Testis (tissue), 2 donors: ENCODE measurements at regions not wholly inside any gene's neighbourhood (a gene's known extent, or its start where the extent isn't known, plus 50 kb on each side); places are given as distances from the start of the nearest gene placed in this dataset.

Experiments
- POLR2A ChIP-seq: fragments of 450-650 bp; IDR thresholded peaks from one replicate; pipeline ENCODE4 v1.6.1; 2017; ENCODE audit warnings: antibody characterized with exemption, mild to moderate bottlenecking, moderate library complexity
- TF ChIP-seq, protein P1 (sequence below), 3 experiments: fragments of 450-650 bp in 2 of 3; fragments of 200-600 bp in 1 of 3; sonication (generic) in 1 of 3; IDR thresholded peaks; one replicate each; pipeline ENCODE4 v1.5.1; 2016 to 2019; ENCODE audit warnings: antibody characterized with exemption in 3 of 3, mild to moderate bottlenecking in 2 of 3, moderate library complexity in 1 of 3

DNA sequence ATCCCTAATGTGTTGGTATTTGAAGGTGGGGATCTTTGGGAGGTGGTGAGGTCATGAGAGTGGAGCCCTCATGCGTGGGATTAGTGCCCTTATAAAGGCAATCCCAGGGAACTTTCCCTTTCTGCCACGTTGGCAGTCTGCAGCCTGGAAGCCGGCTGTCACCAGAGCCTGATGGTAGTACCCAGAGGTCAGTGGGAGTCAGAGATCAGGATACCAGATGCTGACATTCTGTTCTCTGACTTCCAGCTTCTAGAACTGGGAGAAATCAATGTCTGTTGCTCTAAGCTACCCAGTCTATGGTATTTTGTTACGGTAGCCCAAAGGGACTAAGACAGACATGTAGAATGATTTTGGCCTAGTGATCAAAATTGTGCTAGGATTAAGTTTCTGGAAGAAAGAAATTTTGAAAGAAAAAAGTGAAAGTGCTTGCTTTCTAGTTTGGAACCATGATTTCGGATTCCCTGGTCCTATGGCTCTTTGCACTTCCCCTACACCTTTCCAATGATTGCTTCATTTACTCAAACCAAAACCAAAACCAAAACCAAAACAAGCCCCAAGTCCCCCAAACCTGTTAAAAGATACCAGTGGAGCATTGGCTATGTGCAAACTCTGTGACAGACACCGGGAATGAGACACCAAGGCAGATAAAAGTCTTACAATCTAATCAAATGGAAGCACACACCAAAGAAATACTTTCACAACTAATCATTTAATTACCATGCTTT is 173.7 kb upstream of the ZNF217 start:
- TF ChIP-seq, protein P1, sequence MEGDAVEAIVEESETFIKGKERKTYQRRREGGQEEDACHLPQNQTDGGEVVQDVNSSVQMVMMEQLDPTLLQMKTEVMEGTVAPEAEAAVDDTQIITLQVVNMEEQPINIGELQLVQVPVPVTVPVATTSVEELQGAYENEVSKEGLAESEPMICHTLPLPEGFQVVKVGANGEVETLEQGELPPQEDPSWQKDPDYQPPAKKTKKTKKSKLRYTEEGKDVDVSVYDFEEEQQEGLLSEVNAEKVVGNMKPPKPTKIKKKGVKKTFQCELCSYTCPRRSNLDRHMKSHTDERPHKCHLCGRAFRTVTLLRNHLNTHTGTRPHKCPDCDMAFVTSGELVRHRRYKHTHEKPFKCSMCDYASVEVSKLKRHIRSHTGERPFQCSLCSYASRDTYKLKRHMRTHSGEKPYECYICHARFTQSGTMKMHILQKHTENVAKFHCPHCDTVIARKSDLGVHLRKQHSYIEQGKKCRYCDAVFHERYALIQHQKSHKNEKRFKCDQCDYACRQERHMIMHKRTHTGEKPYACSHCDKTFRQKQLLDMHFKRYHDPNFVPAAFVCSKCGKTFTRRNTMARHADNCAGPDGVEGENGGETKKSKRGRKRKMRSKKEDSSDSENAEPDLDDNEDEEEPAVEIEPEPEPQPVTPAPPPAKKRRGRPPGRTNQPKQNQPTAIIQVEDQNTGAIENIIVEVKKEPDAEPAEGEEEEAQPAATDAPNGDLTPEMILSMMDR (IDR thresholded peaks at IDR 0.05), result no peak
- TF ChIP-seq POLR2A, result no peak
